ENCODE measurements at regions not wholly inside any gene's neighbourhood (a gene's known extent, or its start where the extent isn't known, plus 50 kb on each side); places are given as distances from the start of the nearest gene placed in this dataset.
"Not testable (repeated sequence)": the region's sequence is repeated elsewhere in the genome, so short reads cannot be mapped to it uniquely, and the experiment has no call there.

GRCh38 chr9:115548609-115549260, 430.8 kb upstream of the TNC start:
- Mint-ChIP-seq H3K4me1 (peaks cover 2% of the 10 kb centered on the region), H3K27ac (no peak overlapping the region), H3K36me3 (no peaks in the 10 kb centered on the region), H3K4me3 (no peak overlapping the region), H3K27me3 (peaks cover 3% of the 10 kb centered on the region), H3K9me3 (no peaks in the 10 kb centered on the region)
- no peak for DNase-seq

GRCh38 chr9:115551396-115551795, 433.4 kb upstream of the TNC start:
- peaks cover 2% of the 10 kb centered on the region for H3K36me3 Mint-ChIP-seq
- H3K27ac Mint-ChIP-seq, result no peak overlapping the region
- H3K4me1 Mint-ChIP-seq, result peaks cover 2% of the 10 kb centered on the region
- peaks cover 8% of the 10 kb centered on the region for H3K9me3 Mint-ChIP-seq
- peaks cover 3% of the 10 kb centered on the region for H3K27me3 Mint-ChIP-seq
- no peak overlapping the region for H3K4me3 Mint-ChIP-seq
- no peak for DNase-seq

- Mint-ChIP-seq H3K36me3 (peaks cover 2% of the 10 kb centered on the region), H3K4me3 (no peak overlapping the region), H3K27ac (no peak overlapping the region), H3K4me1 (peaks cover 2% of the 10 kb centered on the region), H3K27me3 (peaks cover 7% of the 10 kb centered on the region), H3K9me3 (peaks cover 19% of the 10 kb centered on the region)
- no peak for DNase-seq
Observed at GRCh38 chr9:115553060-115553773, 435.3 kb upstream of the TNC start.

- no peaks in the 10 kb centered on the region for H3K4me1 Mint-ChIP-seq
- H3K9me3 Mint-ChIP-seq, result peaks cover 19% of the 10 kb centered on the region
- DNase-seq, result no peak
- no peak overlapping the region for H3K4me3 Mint-ChIP-seq
- peaks cover 2% of the 10 kb centered on the region for H3K36me3 Mint-ChIP-seq
- peaks cover 4% of the 10 kb centered on the region for H3K27me3 Mint-ChIP-seq
- no peak overlapping the region for H3K27ac Mint-ChIP-seq
Observed at GRCh38 chr9:115556432-115556831, 438.5 kb upstream of the TNC start.

GRCh38 chr9:115575147-115575546, 457.2 kb upstream of the TNC start:
- peaks cover 14% of the 10 kb centered on the region for H3K27me3 Mint-ChIP-seq
- no peaks in the 10 kb centered on the region for H3K4me1 Mint-ChIP-seq
- no peak overlapping the region for H3K4me3 Mint-ChIP-seq
- no peaks in the 10 kb centered on the region for H3K36me3 Mint-ChIP-seq
- H3K9me3 Mint-ChIP-seq, result peaks cover 5% of the 10 kb centered on the region
- H3K27ac Mint-ChIP-seq, result no peak overlapping the region
- no peak for DNase-seq

- H3K4me1 Mint-ChIP-seq, H3K9me3 Mint-ChIP-seq, H3K27ac Mint-ChIP-seq, H3K36me3 Mint-ChIP-seq, DNase-seq, H3K4me3 Mint-ChIP-seq: not testable (repeated sequence)
- H3K27me3 Mint-ChIP-seq, result peaks cover 12% of the 10 kb centered on the region
Observed at GRCh38 chr9:115585458-115585857, 467.5 kb upstream of the TNC start.

GRCh38 chr9:115587310-115587709, 469.4 kb upstream of the TNC start:
- Mint-ChIP-seq H3K9me3 (no peaks in the 10 kb centered on the region), H3K27ac (no peak overlapping the region), H3K27me3 (peaks cover 6% of the 10 kb centered on the region), H3K4me1 (no peaks in the 10 kb centered on the region), H3K36me3 (no peaks in the 10 kb centered on the region), H3K4me3 (no peak overlapping the region)
- no peak for DNase-seq

- H3K4me3 Mint-ChIP-seq, result no peak overlapping the region
- DNase-seq, result no peak
- H3K27me3 Mint-ChIP-seq, result peaks cover 12% of the 10 kb centered on the region
- H3K9me3 Mint-ChIP-seq, result no peaks in the 10 kb centered on the region
- no peaks in the 10 kb centered on the region for H3K36me3 Mint-ChIP-seq
- no peaks in the 10 kb centered on the region for H3K4me1 Mint-ChIP-seq
- H3K27ac Mint-ChIP-seq, result no peak overlapping the region
Observed at GRCh38 chr9:115590011-115590410, 472.1 kb upstream of the TNC start.

- DNase-seq, result no peak
- H3K4me1 Mint-ChIP-seq, result no peaks in the 10 kb centered on the region
- no peaks in the 10 kb centered on the region for H3K9me3 Mint-ChIP-seq
- H3K36me3 Mint-ChIP-seq, result no peaks in the 10 kb centered on the region
- no peak overlapping the region for H3K27ac Mint-ChIP-seq
- no peak overlapping the region for H3K4me3 Mint-ChIP-seq
- peaks cover 21% of the 10 kb centered on the region for H3K27me3 Mint-ChIP-seq
Observed at GRCh38 chr9:115591584-115591984, 473.6 kb upstream of the TNC start.

GRCh38 chr9:115593587-115594091, 475.7 kb upstream of the TNC start:
- no peak overlapping the region for H3K27ac Mint-ChIP-seq
- no peaks in the 10 kb centered on the region for H3K4me1 Mint-ChIP-seq
- peaks cover 34% of the 10 kb centered on the region for H3K27me3 Mint-ChIP-seq
- no peak overlapping the region for H3K4me3 Mint-ChIP-seq
- H3K36me3 Mint-ChIP-seq, result no peaks in the 10 kb centered on the region
- no peaks in the 10 kb centered on the region for H3K9me3 Mint-ChIP-seq
- DNase-seq, result no peak

GRCh38 chr9:115594557-115594956, 476.6 kb upstream of the TNC start:
- Mint-ChIP-seq H3K9me3 (no peaks in the 10 kb centered on the region), H3K27me3 (peaks cover 34% of the 10 kb centered on the region), H3K36me3 (no peaks in the 10 kb centered on the region), H3K4me3 (no peak overlapping the region), H3K27ac (no peak overlapping the region), H3K4me1 (no peaks in the 10 kb centered on the region)
- no peak for DNase-seq

GRCh38 chr9:115596021-115596745, 478.2 kb upstream of the TNC start:
- H3K4me1 Mint-ChIP-seq, result no peaks in the 10 kb centered on the region
- H3K36me3 Mint-ChIP-seq, result no peaks in the 10 kb centered on the region
- no peaks in the 10 kb centered on the region for H3K9me3 Mint-ChIP-seq

GRCh38 chr9:115596746-115597080, 478.8 kb upstream of the TNC start:
- no peak for DNase-seq
- Mint-ChIP-seq H3K27me3 (peaks cover 34% of the 10 kb centered on the region), H3K27ac (no peak overlapping the region), H3K36me3 (no peaks in the 10 kb centered on the region), H3K9me3 (no peaks in the 10 kb centered on the region), H3K4me1 (no peaks in the 10 kb centered on the region), H3K4me3 (no peak overlapping the region)

More at GRCh38 chr9:115596021-115596745, 478.2 kb upstream of the TNC start:
- Mint-ChIP-seq H3K27ac (no peak overlapping the region), H3K4me3 (no peak overlapping the region), H3K27me3 (peaks cover 34% of the 10 kb centered on the region)
- DNase-seq, result no peak

GRCh38 chr9:115597330-115597895, 479.5 kb upstream of the TNC start:
- H3K27me3 Mint-ChIP-seq, result peaks cover 34% of the 10 kb centered on the region

GRCh38 chr9:115598751-115599150, 480.8 kb upstream of the TNC start:
- peaks cover 29% of the 10 kb centered on the region for H3K27me3 Mint-ChIP-seq
- no peak for DNase-seq
- H3K4me1 Mint-ChIP-seq, result no peaks in the 10 kb centered on the region
- H3K9me3 Mint-ChIP-seq, result no peaks in the 10 kb centered on the region
- H3K4me3 Mint-ChIP-seq, result no peak overlapping the region
- H3K27ac Mint-ChIP-seq, result no peak overlapping the region
- no peaks in the 10 kb centered on the region for H3K36me3 Mint-ChIP-seq

More at GRCh38 chr9:115597330-115597895, 479.5 kb upstream of the TNC start:
- Mint-ChIP-seq H3K27ac (no peak overlapping the region), H3K4me3 (no peak overlapping the region), H3K36me3 (no peaks in the 10 kb centered on the region), H3K4me1 (no peaks in the 10 kb centered on the region), H3K9me3 (no peaks in the 10 kb centered on the region)
- no peak for DNase-seq
